Activated CD8-positive, alpha-beta memory T cell treated with anti-CD3 and anti-CD28 coated beads, Interleukin-2, amount 50 U/mL, for 1 hour (primary cell): ENCODE measurements at regions not wholly inside any gene's neighbourhood (a gene's known extent, or its start where the extent isn't known, plus 50 kb on each side); places are given as distances from the start of the nearest gene placed in this dataset.
A peak's percentile ranks its signal among the peaks of the same experiment; 100 is the strongest.
"Not testable (repeated sequence)": the region's sequence is repeated elsewhere in the genome, so short reads cannot be mapped to it uniquely, and the experiment has no call there.

Experiments used
- DNase-seq: peaks from one replicate; pipeline ENCODE4 v3.0.0-alpha.2; 2020; ENCODE audit errors: extremely low read depth

DNA sequence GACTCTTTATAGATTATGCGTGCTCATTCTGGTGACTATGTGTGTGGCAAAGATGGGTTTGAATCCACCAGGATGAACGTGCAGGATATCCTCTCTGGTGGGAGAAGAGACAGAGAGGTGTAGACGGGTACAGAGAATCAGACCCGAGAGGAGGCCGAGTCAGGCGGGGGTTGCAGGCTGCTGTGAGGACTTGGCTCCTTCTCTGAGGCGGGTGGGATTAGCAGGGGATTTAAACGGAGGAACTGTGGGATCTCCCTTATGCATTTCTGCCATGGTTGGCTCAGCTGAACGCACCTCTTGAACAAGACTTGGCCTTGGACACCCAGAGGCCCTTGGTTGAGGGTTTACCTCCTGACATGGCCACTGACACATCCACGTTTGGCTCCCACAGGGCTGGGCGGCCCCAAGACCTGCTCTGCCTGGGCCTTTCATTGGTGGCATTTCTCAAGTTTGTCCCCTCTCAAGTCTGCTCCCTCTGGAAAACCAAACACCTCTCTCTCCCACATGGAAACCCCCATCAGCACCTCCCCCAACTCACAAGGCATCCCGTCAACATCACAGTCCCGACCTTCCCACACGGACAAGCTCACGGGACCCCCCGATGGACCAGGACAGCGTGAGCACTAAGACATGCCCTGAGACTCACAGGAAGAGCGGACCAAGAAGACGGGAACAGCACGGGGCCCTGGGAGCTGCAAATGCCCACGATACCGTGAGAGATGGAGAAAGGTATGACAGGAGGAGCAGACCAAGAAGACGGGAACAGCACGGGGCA, 158.3 kb downstream of the RTP5 start:
- DNase-seq = no peak

DNA sequence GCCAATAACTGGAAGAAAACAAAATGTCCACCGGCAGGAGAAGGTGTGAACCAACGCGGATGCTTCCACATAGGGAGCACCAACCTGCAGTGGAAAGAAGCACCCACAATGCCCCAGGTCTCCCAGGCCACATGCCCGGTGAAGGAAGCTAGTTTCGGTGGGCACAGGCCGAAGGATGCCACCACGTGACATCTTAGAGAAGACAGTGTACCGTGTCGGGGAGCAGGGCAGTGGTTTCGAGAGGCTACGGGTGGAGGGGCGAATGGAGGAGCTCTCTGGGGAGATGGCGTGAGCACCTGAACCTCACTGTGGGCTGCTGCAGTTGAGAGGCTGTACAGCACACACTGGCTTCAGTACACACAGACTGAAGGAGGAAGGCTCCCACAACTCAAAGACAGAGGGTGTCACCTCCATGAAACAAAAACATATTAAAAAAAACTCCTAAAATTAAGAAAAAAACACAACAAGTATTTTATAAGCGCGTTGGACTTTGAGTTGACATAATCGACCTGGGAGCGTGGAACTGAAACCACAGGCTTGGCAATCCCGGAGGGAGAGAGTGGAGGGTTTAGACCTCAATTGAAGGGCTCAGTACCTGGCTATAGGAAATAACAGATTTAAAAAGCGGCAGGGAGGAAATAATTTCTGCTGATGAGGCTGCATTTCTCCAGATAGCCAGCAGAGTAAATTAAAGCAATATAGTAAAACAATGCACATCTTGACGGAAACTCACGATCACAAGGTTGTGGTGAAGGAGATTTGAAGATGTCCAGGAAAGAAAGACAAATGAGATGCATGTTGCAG, 160.1 kb downstream of the RTP5 start:
- no peak for DNase-seq

DNA sequence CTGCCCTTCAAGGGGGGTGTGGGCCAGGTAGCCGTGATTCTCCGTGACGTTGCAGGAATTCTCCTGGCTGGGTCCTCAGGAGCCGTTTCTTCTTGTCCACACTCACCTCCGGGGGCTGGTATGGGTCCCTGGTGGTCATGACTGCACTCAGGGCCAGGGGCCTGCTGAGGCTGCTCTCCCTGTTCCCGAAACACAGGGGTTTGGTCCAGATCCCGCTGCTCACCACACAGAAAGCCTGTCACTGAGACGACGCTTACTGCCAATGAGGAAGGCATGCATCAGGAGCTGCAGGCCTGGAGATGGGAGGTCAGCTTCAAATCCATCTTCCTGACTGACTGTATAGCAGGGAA, 160.7 kb downstream of the RTP5 start:
- no peak for DNase-seq

GRCh38 chr2:242030858-242031257, 161.3 kb downstream of the RTP5 start:
- DNase-seq = no peak

GRCh38 chr2:242031481-242032019, 162.0 kb downstream of the RTP5 start:
- peak; percentile 31 for DNase-seq

DNA sequence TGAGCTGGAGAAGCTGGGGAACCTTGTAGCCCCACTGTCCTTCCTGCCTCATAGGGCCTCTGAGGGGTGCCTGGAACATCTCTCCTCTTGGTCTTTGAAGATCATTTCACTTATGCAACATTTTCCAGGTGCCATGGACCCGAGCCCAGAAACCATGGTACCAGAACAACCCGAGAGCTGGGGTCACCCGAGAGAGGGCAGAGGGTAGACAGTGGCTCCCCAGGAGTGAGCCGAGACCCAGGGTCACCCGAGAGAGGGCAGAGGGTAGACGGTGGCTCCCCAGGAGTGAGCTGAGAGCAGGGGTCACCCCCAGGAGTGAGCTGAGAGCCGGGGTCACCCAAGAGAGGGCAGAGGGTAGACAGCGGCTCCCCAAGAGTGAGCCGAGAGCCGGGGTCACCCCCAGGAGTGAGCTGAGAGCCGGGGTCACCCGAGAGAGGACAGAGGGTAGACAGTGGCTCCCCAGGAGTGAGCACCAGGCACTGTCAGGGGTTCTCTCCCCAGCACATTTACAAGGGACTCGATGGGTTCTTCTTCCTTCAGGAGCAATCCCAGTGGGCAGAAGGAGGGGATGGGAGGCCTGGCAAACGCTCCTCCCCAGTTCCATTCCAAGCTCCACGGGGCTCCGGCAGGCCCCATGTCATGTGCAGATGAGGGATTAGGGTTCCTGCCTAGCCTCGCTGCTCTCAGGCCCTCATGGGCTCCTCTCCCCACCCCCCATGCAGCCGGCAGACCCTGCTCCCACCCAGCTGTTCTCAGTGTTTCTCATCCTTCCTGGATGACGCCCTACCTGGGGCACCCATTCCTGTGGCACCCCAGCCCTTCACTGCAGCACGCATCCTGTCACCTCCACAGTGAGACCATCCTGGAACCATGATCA, 163.5 kb downstream of the RTP5 start:
- no peak for DNase-seq

- no peak for DNase-seq
These were observed 164.6 kb downstream of the RTP5 start for GRCh38 chr2:242034138-242034537.

GRCh38 chr2:242034996-242035814, 165.7 kb downstream of the RTP5 start:
- no peak for DNase-seq

DNA sequence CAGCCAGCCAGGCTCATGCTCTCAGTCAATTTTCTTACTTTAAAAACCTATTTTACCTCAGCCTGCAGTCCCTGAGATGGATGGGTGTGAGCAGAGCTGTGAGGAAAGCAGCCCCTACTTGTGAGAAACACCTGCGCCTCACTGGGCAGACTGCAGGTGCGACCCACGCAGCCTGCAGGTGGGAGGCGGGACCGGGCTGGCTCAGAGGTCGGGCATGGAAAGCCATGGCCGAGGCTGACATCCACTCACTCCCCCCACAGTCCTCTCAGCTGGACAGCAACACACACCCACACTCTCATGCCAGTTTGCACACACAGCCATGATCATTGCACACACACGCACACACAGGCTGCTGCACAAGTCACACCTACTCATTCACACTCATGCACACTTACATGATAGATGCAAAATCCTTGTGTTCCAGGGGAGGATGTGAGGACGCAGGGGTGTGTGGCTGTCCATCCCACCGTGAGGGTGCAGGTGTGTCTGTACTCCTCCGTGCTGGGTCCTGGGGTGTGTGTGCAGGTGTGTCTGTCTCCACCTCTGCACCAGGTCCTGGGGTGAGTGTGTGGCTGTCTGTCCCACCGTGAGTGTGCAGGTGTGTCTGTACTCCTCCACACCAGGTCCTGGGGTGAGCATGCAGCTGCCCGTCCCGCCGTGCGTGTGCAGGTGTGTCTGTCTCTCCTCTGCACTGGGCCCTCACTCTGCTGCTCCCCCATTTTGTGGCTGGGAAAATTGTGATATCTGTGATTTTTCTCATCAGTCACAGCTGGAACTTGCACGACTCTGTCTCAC, 166.5 kb downstream of the RTP5 start:
- no peak for DNase-seq

DNA sequence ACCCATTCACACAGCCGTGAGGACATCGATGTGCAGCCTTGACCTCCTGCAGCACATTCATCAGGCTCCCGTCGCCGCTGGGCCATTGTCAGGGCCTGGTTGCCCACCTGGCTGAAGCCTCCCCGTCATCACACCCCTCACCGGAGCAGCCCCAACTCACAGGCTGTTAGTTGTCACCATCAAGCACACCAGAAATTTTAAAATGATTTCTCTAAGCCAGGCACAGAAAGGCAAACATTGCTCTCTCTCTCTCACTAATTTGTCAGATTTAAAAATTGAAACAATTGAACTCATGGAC, 167.1 kb downstream of the RTP5 start:
- DNase-seq = no peak

- DNase-seq = no peak
These were observed 168.8 kb downstream of the RTP5 start for GRCh38 chr2:242038166-242038927.

DNA sequence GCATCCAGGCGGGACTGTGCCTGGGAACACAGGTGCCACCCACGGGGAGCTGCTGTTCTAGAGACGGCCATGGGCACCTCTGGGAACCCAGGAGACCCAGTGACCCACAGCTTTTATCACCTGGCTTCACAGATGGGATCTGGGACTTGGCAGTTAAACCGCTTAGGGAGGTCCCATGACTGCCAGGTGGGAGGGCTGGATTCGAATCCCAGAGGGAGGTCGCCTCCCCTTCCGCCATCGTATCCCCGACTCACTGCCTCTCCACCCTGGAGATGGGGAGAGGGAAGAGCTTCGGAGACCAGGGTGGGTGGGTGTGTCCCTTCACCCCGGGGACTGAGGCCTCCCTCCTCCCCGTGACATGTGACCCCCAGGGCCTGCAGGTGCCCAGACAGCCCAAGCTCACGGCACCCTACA, 169.4 kb downstream of the RTP5 start:
- DNase-seq = no peak

DNA sequence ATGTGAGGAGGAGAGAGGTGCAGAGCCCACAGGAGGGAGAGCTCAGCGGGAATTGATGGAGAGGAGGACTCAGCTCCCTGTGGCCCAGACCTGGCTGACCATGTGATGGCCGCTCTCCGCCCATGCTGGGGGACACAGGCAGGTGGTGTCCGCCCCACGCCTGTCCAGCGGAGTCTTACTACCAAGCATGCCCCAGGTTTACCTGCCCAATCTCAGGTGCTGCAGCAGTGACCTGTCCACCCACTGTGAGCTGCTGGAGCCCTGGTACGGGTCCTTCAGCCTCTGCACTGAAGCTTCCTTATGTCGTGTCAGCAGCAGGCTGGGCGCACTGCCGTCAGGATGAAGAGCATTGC, 170.8 kb downstream of the RTP5 start:
- no peak for DNase-seq

DNA sequence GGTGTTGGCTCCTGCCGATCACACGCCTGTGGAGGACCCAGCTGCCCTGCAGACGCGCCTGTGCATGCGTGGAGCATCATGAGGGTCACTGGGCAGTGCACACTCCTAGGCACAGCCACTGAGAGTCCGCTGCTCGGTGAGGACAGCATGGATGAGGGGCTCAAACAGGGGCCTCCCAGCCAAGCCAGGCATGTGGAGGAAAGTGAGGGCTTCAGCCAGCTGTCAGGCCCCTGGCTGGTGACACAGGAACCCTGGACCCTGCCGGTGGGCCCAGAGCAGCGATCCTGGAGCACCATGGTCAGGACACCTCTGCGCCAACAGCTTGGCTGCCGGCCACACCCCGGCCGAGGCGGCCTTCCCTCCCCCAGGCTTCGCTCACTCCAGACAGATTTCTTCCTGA, 171.2 kb downstream of the RTP5 start:
- no peak for DNase-seq

DNA sequence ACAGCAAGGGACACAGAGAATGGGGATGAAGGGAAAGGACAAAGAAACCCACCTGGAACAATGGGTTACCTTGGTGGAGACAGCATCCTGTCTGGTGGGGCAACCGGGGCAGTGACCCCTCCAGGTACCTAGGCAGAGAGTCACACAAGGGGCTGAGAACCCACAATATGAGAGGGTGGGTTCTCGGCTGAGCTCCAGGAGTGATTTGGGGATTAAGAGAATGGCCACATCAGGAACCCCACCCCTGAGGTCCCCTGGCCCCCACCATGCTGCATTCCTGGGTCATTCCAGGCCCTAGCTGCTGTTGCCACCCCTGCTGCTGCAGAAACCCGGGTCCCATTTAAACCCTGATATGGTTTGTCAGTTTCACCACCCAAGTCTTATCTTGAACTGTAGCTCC, 172.3 kb downstream of the RTP5 start:
- no peak for DNase-seq

GRCh38 chr2:242043538-242044312, 174.2 kb downstream of the RTP5 start:
- no peak for DNase-seq

DNA sequence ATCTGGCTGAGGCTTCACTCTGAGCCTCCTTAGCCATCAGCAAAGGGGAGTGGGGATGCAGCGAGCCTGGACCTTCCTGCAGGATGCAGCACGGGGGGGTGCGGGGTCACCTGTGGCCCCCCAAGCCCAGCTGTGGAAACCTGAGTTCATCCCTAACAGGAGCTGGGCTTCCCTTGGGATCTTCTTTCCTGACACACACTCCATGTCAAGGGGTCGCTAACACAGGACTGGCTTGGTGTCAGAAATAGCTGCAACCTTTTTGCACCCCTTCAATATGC, 174.7 kb downstream of the RTP5 start:
- DNase-seq = no peak

DNA sequence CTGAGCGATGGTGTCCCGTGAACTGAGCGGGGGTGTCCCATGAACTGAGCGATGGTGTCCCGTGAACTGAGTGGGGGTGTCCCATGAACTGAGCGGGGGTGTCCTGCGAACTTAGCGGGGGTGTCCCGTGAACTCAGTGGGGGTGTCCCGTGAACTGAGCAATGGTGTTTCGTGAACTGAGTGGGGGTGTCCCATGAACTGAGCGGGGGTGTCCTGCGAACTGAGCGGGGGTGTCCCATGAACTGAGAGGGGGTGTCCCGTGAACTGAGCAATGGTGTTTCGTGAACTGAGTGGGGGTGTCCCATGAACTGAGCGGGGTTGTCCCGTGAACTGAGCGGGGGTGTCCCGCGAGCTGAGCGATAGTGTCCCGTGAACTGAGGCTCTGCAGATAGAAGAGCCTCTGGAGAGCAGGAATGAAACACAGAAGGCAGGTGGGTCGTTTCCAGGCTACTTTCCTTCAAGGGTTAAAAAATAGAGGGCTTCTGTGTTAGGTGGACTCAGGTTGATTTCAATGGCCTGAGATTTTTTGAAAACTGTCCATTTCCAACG, 176.1 kb downstream of the RTP5 start:
- not testable (repeated sequence) for DNase-seq

DNA sequence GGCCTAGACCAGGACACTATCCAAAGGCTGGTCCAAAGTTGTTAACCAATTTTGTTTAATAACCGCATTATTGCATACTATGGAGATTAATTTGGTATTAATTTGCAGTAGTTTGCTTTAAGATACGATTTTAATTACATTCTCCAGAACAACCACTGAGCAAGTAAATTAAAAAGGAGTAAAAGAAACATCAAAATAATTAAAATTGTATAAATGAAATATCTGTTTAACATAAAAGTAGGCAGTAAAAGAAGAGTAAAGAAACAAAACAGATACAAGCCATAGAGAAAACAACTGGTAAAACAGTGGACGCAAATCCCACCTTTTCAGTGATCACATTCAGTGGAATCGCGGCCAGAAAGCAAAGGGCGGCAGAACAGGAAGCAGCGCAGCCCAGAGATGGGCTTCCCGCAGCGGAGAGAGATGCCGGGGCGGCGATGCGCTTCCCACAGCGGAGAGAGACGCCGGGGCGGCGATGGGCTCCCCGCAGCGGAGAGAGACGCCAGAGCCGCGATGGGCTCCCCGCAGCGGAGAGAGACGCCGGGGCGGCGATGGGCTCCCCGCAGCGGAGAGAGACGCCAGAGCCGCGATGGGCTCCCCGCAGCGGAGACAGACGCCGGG, 176.8 kb downstream of the RTP5 start:
- DNase-seq = no peak
